Umbilical cord (tissue), 1 donor: ENCODE measurements at regions not wholly inside any gene's neighbourhood (a gene's known extent, or its start where the extent isn't known, plus 50 kb on each side); places are given as distances from the start of the nearest gene placed in this dataset.

Source experiments
- DNase-seq: peaks from one replicate; pipeline ENCODE4 v3.0.0-alpha.2; 2015; ENCODE audit warnings: low spot score

- DNase-seq, result no peak
Measured at GRCh38 chr16:13858873-13859580, 60.9 kb upstream of the ERCC4 start.

DNA sequence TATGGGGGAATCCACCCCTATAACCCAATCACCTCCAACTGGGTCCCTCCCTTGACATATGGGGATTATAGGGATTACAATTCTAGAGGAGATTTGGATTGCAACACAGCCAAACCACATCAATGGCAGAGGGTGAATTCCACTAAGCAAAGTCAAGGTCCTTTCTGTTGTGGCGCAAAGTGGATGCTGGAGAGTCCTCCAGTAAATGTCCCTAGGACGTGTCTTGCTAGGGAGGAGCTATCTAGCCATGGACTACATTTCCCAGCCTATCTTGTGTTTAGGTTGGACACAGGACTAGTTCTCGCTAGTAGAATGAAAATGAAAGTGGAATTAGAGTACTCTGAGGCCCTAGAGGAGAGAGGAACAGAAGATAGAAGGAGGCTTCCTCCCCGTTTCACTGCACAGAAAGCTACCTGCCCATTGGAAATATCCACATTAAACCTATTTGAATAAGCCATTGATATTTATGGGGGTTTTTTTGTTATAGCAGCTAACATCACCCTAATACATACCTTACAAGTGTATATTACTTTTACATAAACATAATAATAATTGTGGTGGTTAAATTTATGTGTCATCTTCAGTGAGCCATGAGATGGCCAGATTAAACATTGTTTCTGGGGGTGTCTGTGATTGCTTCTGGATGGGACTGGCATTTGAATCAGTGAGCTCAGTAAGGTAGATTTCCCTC, 56.7 kb upstream of the ERCC4 start:
- DNase-seq, result no peak

DNA sequence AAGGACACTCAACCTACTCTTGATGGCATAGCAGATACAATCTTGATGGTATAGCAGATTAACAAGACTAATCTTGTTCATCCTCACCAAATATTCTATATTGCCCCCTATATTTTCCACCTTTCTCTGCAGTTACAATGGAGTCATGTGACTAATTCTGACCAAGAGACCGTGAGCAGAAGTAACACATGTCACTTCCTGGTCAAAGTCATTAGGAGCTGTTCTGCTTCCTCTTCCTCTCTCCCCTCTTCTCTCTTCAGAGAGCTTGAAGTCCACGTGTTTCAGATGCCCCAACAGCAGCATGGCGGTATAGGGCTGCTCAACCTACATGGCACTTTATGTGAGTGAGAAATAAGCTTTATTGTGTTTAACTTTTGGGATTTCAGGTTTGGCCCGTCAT, 55.3 kb upstream of the ERCC4 start:
- DNase-seq, result no peak

- peak; percentile 64 for DNase-seq
Measured at GRCh38 chr16:13866073-13866472, 53.9 kb upstream of the ERCC4 start.
